Esophagus squamous epithelium (tissue), 4 donors: ENCODE measurements at regions not wholly inside any gene's neighbourhood (a gene's known extent, or its start where the extent isn't known, plus 50 kb on each side); places are given as distances from the start of the nearest gene placed in this dataset.

Source experiments
- POLR2A ChIP-seq, 4 donors: fragments of 450-650 bp; IDR thresholded peaks; one replicate each; pipeline ENCODE4 v1.6.1; 2017; ENCODE audit warnings: antibody characterized with exemption in 4 of 4, mild to moderate bottlenecking in 4 of 4, moderate library complexity in 3 of 4
- TF ChIP-seq, protein P1 (sequence below), 6 experiments: fragments of 450-650 bp in 4 of 6; fragments of 200-600 bp in 2 of 6; sonication (generic) in 2 of 6; IDR thresholded peaks; one replicate each; pipeline ENCODE4 v1.5.1; 2016 to 2019; ENCODE audit warnings: antibody characterized with exemption in 6 of 6, mild to moderate bottlenecking in 4 of 6, moderate library complexity in 4 of 6

DNA sequence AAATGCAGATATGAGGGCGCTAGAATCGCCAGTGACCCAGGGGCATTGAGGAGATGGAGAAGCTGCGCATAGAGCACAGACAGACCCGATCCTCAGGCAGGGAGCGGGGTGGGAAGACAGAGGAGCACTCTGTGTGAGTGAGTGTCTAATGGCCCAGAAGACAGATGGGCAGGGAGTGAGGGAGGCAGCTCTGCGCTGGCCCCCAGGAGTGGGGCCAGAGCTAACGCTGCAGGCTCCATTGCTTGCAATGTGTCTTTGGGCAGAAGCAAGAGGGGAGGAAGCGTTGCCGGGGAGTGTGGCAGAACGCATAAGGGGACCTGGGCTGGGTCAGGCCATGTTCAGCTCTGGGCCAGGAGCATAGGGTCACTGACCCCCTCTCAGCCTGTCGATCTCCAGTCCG lies 207.0 kb downstream of the TBXT start:
- TF ChIP-seq, protein P1, sequence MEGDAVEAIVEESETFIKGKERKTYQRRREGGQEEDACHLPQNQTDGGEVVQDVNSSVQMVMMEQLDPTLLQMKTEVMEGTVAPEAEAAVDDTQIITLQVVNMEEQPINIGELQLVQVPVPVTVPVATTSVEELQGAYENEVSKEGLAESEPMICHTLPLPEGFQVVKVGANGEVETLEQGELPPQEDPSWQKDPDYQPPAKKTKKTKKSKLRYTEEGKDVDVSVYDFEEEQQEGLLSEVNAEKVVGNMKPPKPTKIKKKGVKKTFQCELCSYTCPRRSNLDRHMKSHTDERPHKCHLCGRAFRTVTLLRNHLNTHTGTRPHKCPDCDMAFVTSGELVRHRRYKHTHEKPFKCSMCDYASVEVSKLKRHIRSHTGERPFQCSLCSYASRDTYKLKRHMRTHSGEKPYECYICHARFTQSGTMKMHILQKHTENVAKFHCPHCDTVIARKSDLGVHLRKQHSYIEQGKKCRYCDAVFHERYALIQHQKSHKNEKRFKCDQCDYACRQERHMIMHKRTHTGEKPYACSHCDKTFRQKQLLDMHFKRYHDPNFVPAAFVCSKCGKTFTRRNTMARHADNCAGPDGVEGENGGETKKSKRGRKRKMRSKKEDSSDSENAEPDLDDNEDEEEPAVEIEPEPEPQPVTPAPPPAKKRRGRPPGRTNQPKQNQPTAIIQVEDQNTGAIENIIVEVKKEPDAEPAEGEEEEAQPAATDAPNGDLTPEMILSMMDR (IDR thresholded peaks at IDR 0.05): no peak
- no peak for TF ChIP-seq POLR2A (IDR thresholded peaks at IDR 0.05)
